ENCODE measurements at regions not wholly inside any gene's neighbourhood (a gene's known extent, or its start where the extent isn't known, plus 50 kb on each side); places are given as distances from the start of the nearest gene placed in this dataset.
"Not testable (repeated sequence)": the region's sequence is repeated elsewhere in the genome, so short reads cannot be mapped to it uniquely, and the experiment has no call there.

GRCh38 chrX:110519906-110520452, 161.3 kb downstream of the RTL9 start:
- no peak overlapping the region for H3K4me3 ChIP-seq
- intact Hi-C loops (cut with DNase I), result no loop called here
- no peaks in the 10 kb centered on the region for H3K9me3 ChIP-seq
- no peaks in the 10 kb centered on the region for H3K27me3 ChIP-seq
- TF ChIP-seq, protein P1, sequence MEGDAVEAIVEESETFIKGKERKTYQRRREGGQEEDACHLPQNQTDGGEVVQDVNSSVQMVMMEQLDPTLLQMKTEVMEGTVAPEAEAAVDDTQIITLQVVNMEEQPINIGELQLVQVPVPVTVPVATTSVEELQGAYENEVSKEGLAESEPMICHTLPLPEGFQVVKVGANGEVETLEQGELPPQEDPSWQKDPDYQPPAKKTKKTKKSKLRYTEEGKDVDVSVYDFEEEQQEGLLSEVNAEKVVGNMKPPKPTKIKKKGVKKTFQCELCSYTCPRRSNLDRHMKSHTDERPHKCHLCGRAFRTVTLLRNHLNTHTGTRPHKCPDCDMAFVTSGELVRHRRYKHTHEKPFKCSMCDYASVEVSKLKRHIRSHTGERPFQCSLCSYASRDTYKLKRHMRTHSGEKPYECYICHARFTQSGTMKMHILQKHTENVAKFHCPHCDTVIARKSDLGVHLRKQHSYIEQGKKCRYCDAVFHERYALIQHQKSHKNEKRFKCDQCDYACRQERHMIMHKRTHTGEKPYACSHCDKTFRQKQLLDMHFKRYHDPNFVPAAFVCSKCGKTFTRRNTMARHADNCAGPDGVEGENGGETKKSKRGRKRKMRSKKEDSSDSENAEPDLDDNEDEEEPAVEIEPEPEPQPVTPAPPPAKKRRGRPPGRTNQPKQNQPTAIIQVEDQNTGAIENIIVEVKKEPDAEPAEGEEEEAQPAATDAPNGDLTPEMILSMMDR (IDR thresholded peaks at IDR 0.05), result no peak
- H3K36me3 ChIP-seq, result no peaks in the 10 kb centered on the region
- DNase-seq (ENCODE audit: low spot score in 2 of 2), result no peak
- no peak overlapping the region for H3K27ac ChIP-seq
- H3K4me1 ChIP-seq, result no peaks in the 10 kb centered on the region

DNA sequence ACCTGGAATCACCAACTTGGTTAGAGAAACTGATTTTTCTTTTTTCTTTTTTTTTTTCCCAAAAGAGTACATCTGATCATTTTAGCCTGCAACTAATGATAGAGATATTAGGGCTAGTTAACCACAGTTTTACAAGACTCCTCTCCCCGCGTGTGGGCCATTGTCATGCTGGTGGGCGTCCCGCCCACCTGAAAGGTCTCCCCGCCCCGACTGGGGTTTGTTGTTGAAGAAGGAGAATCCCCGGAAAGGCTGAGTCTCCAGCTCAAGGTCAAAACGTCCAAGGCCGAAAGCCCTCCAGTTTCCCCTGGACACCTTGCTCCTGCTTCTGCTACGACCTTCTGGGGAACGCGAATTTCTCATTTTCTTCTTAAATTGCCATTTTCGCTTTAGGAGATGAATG, 162.0 kb downstream of the RTL9 start:
- H3K9me3 ChIP-seq; H3K36me3 ChIP-seq; H3K4me1 ChIP-seq; H3K4me3 ChIP-seq; H3K27ac ChIP-seq; intact Hi-C loops (cut with DNase I); H3K27me3 ChIP-seq; DNase-seq (ENCODE audit: low spot score in 2 of 2): not testable (repeated sequence)

DNA sequence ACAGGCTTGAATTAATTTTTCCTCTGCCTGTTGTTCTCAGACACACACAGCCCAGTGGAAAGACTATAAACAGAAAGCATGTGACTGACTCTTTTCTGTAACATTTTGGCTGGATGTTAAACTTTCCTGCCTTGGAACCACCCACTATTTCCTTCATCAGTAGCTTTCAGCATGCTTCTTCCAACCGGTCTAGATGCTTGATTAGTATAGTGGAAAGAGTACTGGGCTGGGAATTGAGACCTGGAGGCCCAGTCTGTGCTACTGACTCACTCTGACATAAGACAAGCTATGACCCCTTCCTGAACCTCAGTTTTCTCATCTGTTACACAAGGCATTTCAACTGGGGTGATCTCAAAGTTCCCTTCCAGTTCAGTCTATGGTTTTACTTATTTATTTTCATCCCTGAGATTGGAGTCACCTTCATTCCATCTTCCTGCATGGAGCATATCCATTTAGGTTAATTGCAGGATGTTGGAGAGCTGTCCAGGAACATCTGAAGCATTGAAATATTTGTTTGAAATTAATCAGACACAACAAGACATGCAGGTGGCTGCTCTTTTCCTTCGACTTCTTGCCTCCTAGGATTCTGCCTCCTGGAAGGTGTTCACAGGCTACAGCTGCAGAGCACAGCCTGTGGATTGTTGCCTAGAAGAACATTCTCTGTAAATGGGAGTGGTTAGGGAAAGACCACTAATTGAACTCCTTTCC, 173.4 kb downstream of the RTL9 start:
- TF ChIP-seq, protein P1 (IDR thresholded peaks at IDR 0.05), result no peak
- Histone ChIP-seq H3K4me3 (no peak overlapping the region), H3K4me1 (no peaks in the 10 kb centered on the region), H3K9me3 (no peaks in the 10 kb centered on the region), H3K27ac (no peak overlapping the region), H3K36me3 (no peaks in the 10 kb centered on the region), H3K27me3 (no peaks in the 10 kb centered on the region)
- intact Hi-C loops (cut with DNase I), result no loop called here
- DNase-seq (ENCODE audit: low spot score in 2 of 2), result no peak

- H3K27ac ChIP-seq, result no peak overlapping the region
- TF ChIP-seq, protein P1 (IDR thresholded peaks at IDR 0.05), result no peak
- H3K9me3 ChIP-seq, result no peaks in the 10 kb centered on the region
- DNase-seq (ENCODE audit: low spot score in 2 of 2), result no peak
- no peaks in the 10 kb centered on the region for H3K36me3 ChIP-seq
- intact Hi-C loops (cut with DNase I), result no loop called here
- H3K27me3 ChIP-seq, result no peaks in the 10 kb centered on the region
- no peak overlapping the region for H3K4me3 ChIP-seq
- no peaks in the 10 kb centered on the region for H3K4me1 ChIP-seq
Observed at GRCh38 chrX:110532581-110532931, 173.9 kb downstream of the RTL9 start.

DNA sequence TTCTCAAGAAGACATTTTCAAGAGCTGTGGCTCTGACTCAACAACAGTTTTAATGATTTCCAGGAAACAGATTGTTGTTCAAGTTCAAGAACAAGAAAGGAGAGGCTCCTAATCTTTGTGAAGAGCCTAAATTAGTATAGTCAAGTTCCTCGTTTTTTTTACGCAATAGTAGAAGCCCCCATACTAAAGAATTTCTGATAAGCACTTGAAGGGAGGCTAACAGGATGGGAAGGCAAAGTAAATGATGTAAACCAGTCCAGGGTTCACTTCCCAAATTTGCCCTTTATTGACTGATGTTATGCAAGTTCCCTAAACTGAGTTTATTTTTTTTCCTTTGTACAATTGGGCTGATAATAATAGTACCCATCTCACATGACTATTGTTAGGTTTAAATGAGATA, 178.2 kb downstream of the RTL9 start:
- intact Hi-C loops (cut with DNase I), result no loop called here

GRCh38 chrX:110541266-110541665, 182.6 kb downstream of the RTL9 start:
- intact Hi-C loops (cut with DNase I), result no loop called here
- H3K4me3 ChIP-seq, result no peak overlapping the region
- H3K36me3 ChIP-seq, result no peaks in the 10 kb centered on the region
- TF ChIP-seq, protein P1 (IDR thresholded peaks at IDR 0.05), result no peak
- peaks cover 0 to 5% of the 10 kb centered on the region in 2 donors for H3K9me3 ChIP-seq
- H3K27me3 ChIP-seq, result no peaks in the 10 kb centered on the region
- DNase-seq (ENCODE audit: low spot score in 2 of 2), result no peak
- no peaks in the 10 kb centered on the region for H3K4me1 ChIP-seq
- H3K27ac ChIP-seq, result no peak overlapping the region

More for the DNA sequence above, 178.2 kb downstream of the RTL9 start:
- TF ChIP-seq, protein P1 (IDR thresholded peaks at IDR 0.05), result no peak
- Histone ChIP-seq H3K27me3 (no peaks in the 10 kb centered on the region), H3K4me3 (no peak overlapping the region), H3K4me1 (no peaks in the 10 kb centered on the region), H3K9me3 (peaks cover 0 to 5% of the 10 kb centered on the region in 2 donors), H3K36me3 (no peaks in the 10 kb centered on the region), H3K27ac (no peak overlapping the region)
- no peak for DNase-seq (ENCODE audit: low spot score in 2 of 2)

DNA sequence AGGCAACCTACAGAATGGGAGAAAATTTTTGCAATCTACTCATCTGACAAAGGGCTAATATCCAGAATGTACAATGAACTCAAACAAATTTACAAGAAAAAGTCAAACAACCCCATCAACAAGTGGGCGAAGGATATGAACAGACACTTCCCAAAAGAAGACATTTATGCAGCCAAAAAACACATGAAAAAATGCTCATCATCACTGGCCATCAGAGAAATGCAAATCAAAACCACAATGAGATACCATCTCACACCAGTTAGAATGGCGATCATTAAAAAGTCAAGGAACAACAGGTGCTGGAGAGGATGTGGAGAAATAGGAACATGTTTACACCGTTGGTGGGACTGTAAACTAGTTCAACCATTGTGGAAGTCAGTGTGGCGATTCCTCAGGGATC, 192.2 kb downstream of the RTL9 start:
- H3K4me3 ChIP-seq; H3K4me1 ChIP-seq; H3K36me3 ChIP-seq; DNase-seq (ENCODE audit: low spot score in 2 of 2); H3K27me3 ChIP-seq; H3K27ac ChIP-seq; H3K9me3 ChIP-seq; intact Hi-C loops (cut with DNase I): not testable (repeated sequence)
